Mesendoderm (in vitro differentiated cells): ENCODE measurements at regions not wholly inside any gene's neighbourhood (a gene's known extent, or its start where the extent isn't known, plus 50 kb on each side); places are given as distances from the start of the nearest gene placed in this dataset.
"Not testable (repeated sequence)": the region's sequence is repeated elsewhere in the genome, so short reads cannot be mapped to it uniquely, and the experiment has no call there.

Source experiments
- DNase-seq: peaks from one replicate; pipeline ENCODE4 v3.0.0; 2013
- H2AK5ac ChIP-seq: 2 replicates; pipeline ENCODE4 v1.6.1; 2013; ENCODE audit warnings: low read length, inconsistent platforms
- H2BK120ac ChIP-seq: 2 replicates; pipeline ENCODE4 v1.6.1; 2013; ENCODE audit warnings: low read depth, mild to moderate bottlenecking, low read length, moderate library complexity, mixed read lengths
- H2BK15ac ChIP-seq: replicated peaks from 2 replicates; pipeline ENCODE4 v1.6.1; 2013; ENCODE audit warnings: low read depth, mild to moderate bottlenecking, moderate library complexity
- H2BK5ac ChIP-seq: 2 replicates; pipeline ENCODE4 v1.6.1; 2013; ENCODE audit warnings: low read length, inconsistent platforms
- H3K18ac ChIP-seq: 2 replicates; pipeline ENCODE4 v1.6.1; 2013; ENCODE audit warnings: mild to moderate bottlenecking, low read length, mixed read lengths
- H3K23ac ChIP-seq: one replicate; pipeline ENCODE4 v1.6.1; 2013; ENCODE audit warnings: low read length
- H3K27ac ChIP-seq: 2 replicates; pipeline ENCODE4 v1.5.1; 2013; ENCODE audit warnings: low read depth, mild to moderate bottlenecking, inconsistent platforms, low read length, moderate library complexity
- H3K27me3 ChIP-seq: 2 replicates; pipeline ENCODE4 v1.6.1; 2013; ENCODE audit warnings: low read length, control low read depth, mild to moderate bottlenecking, inconsistent platforms; ENCODE audit not compliant: insufficient read depth, poor library complexity
- H3K36me3 ChIP-seq: 2 replicates; pipeline ENCODE4 v1.6.1; 2013; ENCODE audit warnings: low read length, inconsistent platforms; ENCODE audit not compliant: control insufficient read depth, insufficient read depth
- H3K4ac ChIP-seq: one replicate; pipeline ENCODE4 v1.6.1; 2013; ENCODE audit warnings: low read depth, mild to moderate bottlenecking, low read length, moderate library complexity
- H3K4me1 ChIP-seq: 2 replicates; pipeline ENCODE4 v1.6.1; 2013; ENCODE audit warnings: low read depth, low read length, inconsistent platforms; ENCODE audit not compliant: control insufficient read depth
- H3K4me2 ChIP-seq: 2 replicates; pipeline ENCODE4 v1.6.1; 2013; ENCODE audit warnings: low read length
- H3K4me3 ChIP-seq: 2 replicates; pipeline ENCODE4 v1.5.1; 2013; ENCODE audit warnings: mild to moderate bottlenecking, low read length
- H3K56ac ChIP-seq: one replicate; pipeline ENCODE4 v1.6.1; 2013; ENCODE audit warnings: low read length
- H3K79me1 ChIP-seq: 2 replicates; pipeline ENCODE4 v1.6.1; 2013; ENCODE audit warnings: low read length, inconsistent platforms
- H3K79me2 ChIP-seq: 2 replicates; pipeline ENCODE4 v1.6.1; 2013; ENCODE audit warnings: mild to moderate bottlenecking, low read length; ENCODE audit not compliant: control insufficient read depth, insufficient read depth
- H3K9ac ChIP-seq: 2 replicates; pipeline ENCODE4 v1.6.1; 2013; ENCODE audit warnings: low read length, inconsistent platforms
- H4K5ac ChIP-seq: one replicate; pipeline ENCODE4 v1.6.1; 2013; ENCODE audit warnings: low read length
- H4K8ac ChIP-seq: one replicate; pipeline ENCODE4 v1.6.1; 2013; ENCODE audit warnings: low read depth, mild to moderate bottlenecking, control low read depth, low read length, moderate library complexity
- WGBS: extraction: QIAGEN DNeasy Blood & Tissue Kit; methylation state at CpG from one replicate; pipeline ENCODE4 v1.1.7; 2013; ENCODE audit warnings: low lambda C conversion rate, missing lambda C conversion rate; ENCODE audit not compliant: insufficient coverage; ENCODE audit errors: extremely low coverage; 5-methylcytosine and 5-hydroxymethylcytosine counted together

- H3K79me1 ChIP-seq, H3K56ac ChIP-seq, H3K27ac ChIP-seq, H3K18ac ChIP-seq, H3K9ac ChIP-seq, H3K4ac ChIP-seq, H2AK5ac ChIP-seq, H3K79me2 ChIP-seq, H2BK5ac ChIP-seq, H3K27me3 ChIP-seq, H4K8ac ChIP-seq, H2BK15ac ChIP-seq, H3K4me3 ChIP-seq, H3K4me1 ChIP-seq, H4K5ac ChIP-seq, H2BK120ac ChIP-seq, H3K4me2 ChIP-seq, H3K23ac ChIP-seq, H3K36me3 ChIP-seq: not testable (repeated sequence)
- peak; percentile 8 for DNase-seq
- no CpG with 5 or more reads among the region's 5 CpGs for WGBS
Measured at GRCh38 chr1:98552576-98553074, 108.9 kb upstream of the SNX7 start.

GRCh38 chr1:98550076-98550475 lies 111.4 kb upstream of the SNX7 start:
- Histone ChIP-seq H3K4me3 (no peak overlapping the region), H3K27ac (no peak overlapping the region), H3K4ac (no peak overlapping the region), H3K27me3 (no peaks in the 10 kb centered on the region), H3K4me2 (no peak overlapping the region), H3K79me1 (no peaks in the 10 kb centered on the region), H2AK5ac (no peak overlapping the region), H3K36me3 (no peaks in the 10 kb centered on the region), H3K4me1 (no peaks in the 10 kb centered on the region), H3K23ac (no peak overlapping the region), H2BK15ac (no peak overlapping the region), H2BK5ac (no peak overlapping the region), H3K18ac (no peak overlapping the region), H3K56ac (no peak overlapping the region), H4K8ac (no peak overlapping the region), H2BK120ac (no peak overlapping the region), H3K79me2 (no peaks in the 10 kb centered on the region), H4K5ac (no peak overlapping the region), H3K9ac (no peak overlapping the region)
- no CpG with 5 or more reads among the region's 1 CpG for WGBS
- no peak for DNase-seq

GRCh38 chr1:98546319-98546718 lies 115.2 kb upstream of the SNX7 start:
- H2BK120ac ChIP-seq, result no peak overlapping the region
- H3K23ac ChIP-seq, result no peak overlapping the region
- H3K27me3 ChIP-seq, result no peaks in the 10 kb centered on the region
- H2AK5ac ChIP-seq, result no peak overlapping the region
- H3K79me2 ChIP-seq, result no peaks in the 10 kb centered on the region
- H2BK5ac ChIP-seq, result no peak overlapping the region
- H3K4me2 ChIP-seq, result no peak overlapping the region
- no peak overlapping the region for H3K27ac ChIP-seq
- DNase-seq, result no peak
- no peak overlapping the region for H3K4me3 ChIP-seq
- no peak overlapping the region for H4K5ac ChIP-seq
- H3K4me1 ChIP-seq, result no peaks in the 10 kb centered on the region
- no peak overlapping the region for H3K56ac ChIP-seq
- H3K9ac ChIP-seq, result no peak overlapping the region
- no peak overlapping the region for H3K4ac ChIP-seq
- H2BK15ac ChIP-seq, result no peak overlapping the region
- no peak overlapping the region for H4K8ac ChIP-seq
- no peak overlapping the region for H3K18ac ChIP-seq
- H3K36me3 ChIP-seq, result no peaks in the 10 kb centered on the region
- H3K79me1 ChIP-seq, result no peaks in the 10 kb centered on the region

GRCh38 chr1:98538106-98538505 lies 123.4 kb upstream of the SNX7 start:
- H3K23ac ChIP-seq, result no peak overlapping the region
- H2AK5ac ChIP-seq, result no peak overlapping the region
- no peak overlapping the region for H3K18ac ChIP-seq
- H3K9ac ChIP-seq, result no peak overlapping the region
- no peak overlapping the region for H3K4me2 ChIP-seq
- DNase-seq, result no peak
- no peak overlapping the region for H4K5ac ChIP-seq
- no peak overlapping the region for H4K8ac ChIP-seq
- no peak overlapping the region for H3K56ac ChIP-seq
- no peak overlapping the region for H3K4ac ChIP-seq
- no peak overlapping the region for H2BK120ac ChIP-seq
- H3K36me3 ChIP-seq, result no peaks in the 10 kb centered on the region
- H2BK5ac ChIP-seq, result no peak overlapping the region
- no peak overlapping the region for H3K27ac ChIP-seq
- H3K4me3 ChIP-seq, result no peak overlapping the region
- no peaks in the 10 kb centered on the region for H3K4me1 ChIP-seq
- no peaks in the 10 kb centered on the region for H3K79me2 ChIP-seq
- WGBS, result no CpG with 5 or more reads among the region's 3 CpGs
- no peaks in the 10 kb centered on the region for H3K27me3 ChIP-seq
- H2BK15ac ChIP-seq, result no peak overlapping the region
- no peaks in the 10 kb centered on the region for H3K79me1 ChIP-seq

- no peak overlapping the region for H3K23ac ChIP-seq
Measured at GRCh38 chr1:98523256-98523655, 138.3 kb upstream of the SNX7 start.

GRCh38 chr1:98516306-98516705 lies 145.2 kb upstream of the SNX7 start:
- Histone ChIP-seq H3K4ac (no peak overlapping the region), H3K27me3 (no peaks in the 10 kb centered on the region), H3K9ac (no peak overlapping the region), H2BK15ac (no peak overlapping the region), H3K4me1 (no peaks in the 10 kb centered on the region), H3K36me3 (no peaks in the 10 kb centered on the region), H3K18ac (peak overlapping the region; percentile 15), H3K79me1 (no peaks in the 10 kb centered on the region), H3K4me2 (no peak overlapping the region), H2AK5ac (no peak overlapping the region), H4K8ac (no peak overlapping the region), H3K56ac (no peak overlapping the region), H2BK120ac (peak overlapping the region; percentile 18), H2BK5ac (no peak overlapping the region), H3K4me3 (no peak overlapping the region), H4K5ac (no peak overlapping the region), H3K79me2 (no peaks in the 10 kb centered on the region), H3K27ac (no peak overlapping the region), H3K23ac (no peak overlapping the region)
- WGBS, result no CpG with 5 or more reads among the region's 2 CpGs
- DNase-seq, result no peak

More at GRCh38 chr1:98523256-98523655, 138.3 kb upstream of the SNX7 start:
- no peak overlapping the region for H2AK5ac ChIP-seq
- H3K4me3 ChIP-seq, result no peak overlapping the region
- no peak overlapping the region for H3K4ac ChIP-seq
- no peak overlapping the region for H3K56ac ChIP-seq
- no peaks in the 10 kb centered on the region for H3K79me2 ChIP-seq
- H2BK5ac ChIP-seq, result no peak overlapping the region
- H3K79me1 ChIP-seq, result no peaks in the 10 kb centered on the region
- H4K8ac ChIP-seq, result no peak overlapping the region
- DNase-seq, result no peak
- no peaks in the 10 kb centered on the region for H3K36me3 ChIP-seq
- H3K27me3 ChIP-seq, result no peaks in the 10 kb centered on the region
- H2BK15ac ChIP-seq, result no peak overlapping the region
- no peaks in the 10 kb centered on the region for H3K4me1 ChIP-seq
- no peak overlapping the region for H3K18ac ChIP-seq
- no peak overlapping the region for H4K5ac ChIP-seq
- H2BK120ac ChIP-seq, result no peak overlapping the region
- no CpG with 5 or more reads among the region's 4 CpGs for WGBS
- no peak overlapping the region for H3K27ac ChIP-seq
- no peak overlapping the region for H3K4me2 ChIP-seq
- no peak overlapping the region for H3K9ac ChIP-seq
